ENCODE measurements at regions not wholly inside any gene's neighbourhood (a gene's known extent, or its start where the extent isn't known, plus 50 kb on each side); places are given as distances from the start of the nearest gene placed in this dataset.

GRCh38 chr12:127307528-127307927, 959.4 kb upstream of the TMEM132C start:
- TF ChIP-seq, protein P1, sequence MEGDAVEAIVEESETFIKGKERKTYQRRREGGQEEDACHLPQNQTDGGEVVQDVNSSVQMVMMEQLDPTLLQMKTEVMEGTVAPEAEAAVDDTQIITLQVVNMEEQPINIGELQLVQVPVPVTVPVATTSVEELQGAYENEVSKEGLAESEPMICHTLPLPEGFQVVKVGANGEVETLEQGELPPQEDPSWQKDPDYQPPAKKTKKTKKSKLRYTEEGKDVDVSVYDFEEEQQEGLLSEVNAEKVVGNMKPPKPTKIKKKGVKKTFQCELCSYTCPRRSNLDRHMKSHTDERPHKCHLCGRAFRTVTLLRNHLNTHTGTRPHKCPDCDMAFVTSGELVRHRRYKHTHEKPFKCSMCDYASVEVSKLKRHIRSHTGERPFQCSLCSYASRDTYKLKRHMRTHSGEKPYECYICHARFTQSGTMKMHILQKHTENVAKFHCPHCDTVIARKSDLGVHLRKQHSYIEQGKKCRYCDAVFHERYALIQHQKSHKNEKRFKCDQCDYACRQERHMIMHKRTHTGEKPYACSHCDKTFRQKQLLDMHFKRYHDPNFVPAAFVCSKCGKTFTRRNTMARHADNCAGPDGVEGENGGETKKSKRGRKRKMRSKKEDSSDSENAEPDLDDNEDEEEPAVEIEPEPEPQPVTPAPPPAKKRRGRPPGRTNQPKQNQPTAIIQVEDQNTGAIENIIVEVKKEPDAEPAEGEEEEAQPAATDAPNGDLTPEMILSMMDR (IDR thresholded peaks at IDR 0.05; ENCODE audit: insufficient read depth, missing control alignments) = no peak
- no peak for DNase-seq (ENCODE audit: insufficient read length, low spot score)
- FAIRE-seq = no peak

DNA sequence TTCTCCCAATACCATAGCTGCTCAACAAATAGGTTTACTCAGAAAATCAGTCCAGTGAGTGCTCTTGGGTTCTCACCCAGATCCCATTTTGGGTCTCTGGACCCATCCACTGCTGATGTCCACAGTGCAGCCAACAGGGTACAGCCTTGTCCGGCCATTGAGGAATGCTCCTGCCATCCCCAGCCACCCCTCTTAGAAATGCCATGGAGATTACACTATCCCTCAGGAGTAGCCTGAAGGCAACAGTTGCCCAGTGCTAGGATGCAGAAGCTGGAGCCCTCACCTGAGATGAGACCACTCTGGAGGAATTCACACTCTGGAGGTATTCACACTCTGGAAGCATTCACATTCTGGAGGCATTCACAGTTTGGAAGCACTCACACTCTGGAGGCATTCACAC, 958.8 kb upstream of the TMEM132C start:
- DNase-seq (ENCODE audit: insufficient read length, low spot score) (no peak), FAIRE-seq (no peak)
- TF ChIP-seq, protein P1 (IDR thresholded peaks at IDR 0.05; ENCODE audit: insufficient read depth, missing control alignments) = no peak

GRCh38 chr12:127310548-127310947, 956.4 kb upstream of the TMEM132C start:
- DNase-seq (ENCODE audit: insufficient read length, low spot score) (no peak), FAIRE-seq (no peak)
- TF ChIP-seq, protein P1 (IDR thresholded peaks at IDR 0.05; ENCODE audit: insufficient read depth, missing control alignments) = no peak

DNA sequence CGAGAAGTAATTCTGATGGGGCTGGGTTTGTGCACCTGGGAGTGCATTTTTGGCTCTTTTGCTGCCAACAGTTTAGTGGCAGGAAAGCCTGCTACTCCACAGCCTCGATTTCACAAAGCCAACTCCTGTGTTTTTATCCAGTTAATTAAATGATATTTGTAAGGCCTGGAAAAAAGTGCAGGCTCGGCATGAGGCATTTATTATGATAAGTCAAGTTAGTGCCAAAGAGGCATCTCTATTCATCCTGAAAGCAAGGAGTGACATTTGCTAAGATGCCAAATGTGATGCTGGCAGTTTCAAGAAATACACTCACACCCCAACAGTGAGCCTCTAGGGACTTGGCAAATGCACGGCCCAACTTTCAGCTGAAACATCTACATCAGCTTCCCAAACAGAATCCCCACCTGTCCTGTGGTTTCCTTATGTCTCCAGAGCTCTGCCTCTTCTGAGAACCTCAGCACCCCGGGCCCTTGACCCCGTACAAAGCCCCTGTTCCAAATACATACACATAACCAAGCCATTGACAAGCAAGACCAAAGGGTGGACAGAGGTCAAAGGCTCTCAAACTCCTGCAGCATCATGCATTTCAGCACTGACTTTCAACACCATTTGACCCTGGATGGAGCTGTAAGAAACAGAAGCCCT, 955.1 kb upstream of the TMEM132C start:
- TF ChIP-seq, protein P1 (IDR thresholded peaks at IDR 0.05; ENCODE audit: insufficient read depth, missing control alignments) = no peak
- FAIRE-seq (no peak), DNase-seq (ENCODE audit: insufficient read length, low spot score) (no peak)

GRCh38 chr12:127324681-127325080, 942.3 kb upstream of the TMEM132C start:
- DNase-seq (ENCODE audit: insufficient read length, low spot score) (no peak), FAIRE-seq (no peak)
- TF ChIP-seq, protein P1 (IDR thresholded peaks at IDR 0.05; ENCODE audit: insufficient read depth, missing control alignments) = no peak

GRCh38 chr12:127327986-127328385, 939.0 kb upstream of the TMEM132C start:
- no peak for DNase-seq (ENCODE audit: insufficient read length, low spot score)
- TF ChIP-seq, protein P1 (IDR thresholded peaks at IDR 0.05; ENCODE audit: insufficient read depth, missing control alignments) = no peak
- no peak for FAIRE-seq

DNA sequence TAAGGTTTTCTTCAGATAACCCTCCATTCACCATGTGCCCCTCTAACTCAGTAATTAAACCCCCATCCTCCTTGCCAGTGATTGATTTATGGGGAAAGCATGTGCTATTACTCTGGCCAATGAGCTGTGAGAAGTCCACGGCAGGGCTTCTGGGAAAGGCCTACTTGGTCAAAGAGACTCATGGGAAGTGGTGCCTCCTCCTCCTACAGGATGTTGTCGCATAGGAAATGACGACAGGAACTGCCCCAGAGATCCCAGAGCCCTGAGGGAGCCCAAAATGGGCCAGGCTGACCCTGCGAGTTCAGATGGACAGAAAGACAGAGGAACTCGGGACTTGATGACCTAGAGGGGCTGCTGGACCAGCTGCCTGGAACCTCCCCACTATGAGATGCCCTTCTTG, 938.1 kb upstream of the TMEM132C start:
- TF ChIP-seq, protein P1 (IDR thresholded peaks at IDR 0.05; ENCODE audit: insufficient read depth, missing control alignments) = no peak
- FAIRE-seq (no peak), DNase-seq (ENCODE audit: insufficient read length, low spot score) (no peak)
